ENCODE measurements at regions not wholly inside any gene's neighbourhood (a gene's known extent, or its start where the extent isn't known, plus 50 kb on each side); places are given as distances from the start of the nearest gene placed in this dataset.

DNA sequence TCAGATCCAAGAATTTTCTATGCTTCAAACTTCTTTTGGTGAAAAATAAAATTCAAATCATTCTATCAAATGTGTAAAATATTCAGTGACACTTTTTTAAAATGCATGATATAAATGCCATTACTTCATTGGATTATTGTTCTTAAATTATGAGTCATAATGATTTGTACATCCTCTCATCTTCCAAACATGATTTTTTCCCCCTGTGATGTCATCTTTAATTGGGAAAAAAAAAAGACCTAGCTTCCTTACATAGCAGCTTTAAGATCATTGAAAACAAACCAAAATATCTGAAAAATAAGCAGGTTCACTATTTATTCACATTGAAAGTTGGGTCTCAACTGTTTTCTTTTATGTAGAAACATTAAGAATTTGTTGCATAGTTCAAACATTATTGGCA, 1549.4 kb downstream of the LRRC4C start:
- no peak for TF ChIP-seq CTCF (IDR thresholded peaks at IDR 0.05)
- TF ChIP-seq POLR2A (IDR thresholded peaks at IDR 0.05), result no peak
- TF ChIP-seq EP300 (IDR thresholded peaks at IDR 0.05), result no peak
